C1 segment of cervical spinal cord (tissue), 14 donors: ENCODE measurements at regions not wholly inside any gene's neighbourhood (a gene's known extent, or its start where the extent isn't known, plus 50 kb on each side); places are given as distances from the start of the nearest gene placed in this dataset.
"Not testable (repeated sequence)": the region's sequence is repeated elsewhere in the genome, so short reads cannot be mapped to it uniquely, and the experiment has no call there.

ENCODE experiments used
- DNase-seq, 14 donors: peaks; one replicate each; lab custom pipeline; 2025; lab: John Stamatoyannopoulos, UW

DNA sequence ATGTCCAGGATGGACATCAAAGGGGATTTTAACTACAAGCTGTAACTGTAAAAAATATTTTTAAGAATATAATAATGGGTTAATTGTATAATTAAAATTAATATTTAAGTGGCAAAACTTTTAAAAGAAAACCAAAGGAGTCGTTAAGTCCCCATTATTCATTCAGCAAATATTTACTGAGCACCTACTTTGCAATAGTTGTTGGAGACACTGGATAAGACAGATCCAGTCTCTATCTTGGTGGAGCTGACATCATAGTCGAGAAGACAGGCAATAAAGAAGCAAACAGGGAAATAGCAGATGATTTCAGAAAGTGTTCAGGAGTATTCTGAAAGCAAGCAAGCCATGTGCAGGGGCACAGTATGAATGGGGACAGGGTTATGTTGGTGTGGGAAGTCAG is 137.0 kb downstream of the CEBPB start:
- DNase-seq: no peak

- DNase-seq: no peak
These were observed 137.8 kb downstream of the CEBPB start for GRCh38 chr20:50328222-50328979.

GRCh38 chr20:50328996-50329898 is 138.6 kb downstream of the CEBPB start:
- DNase-seq: no peak

- DNase-seq: no peak
These were observed 139.4 kb downstream of the CEBPB start for GRCh38 chr20:50329981-50330503.

DNA sequence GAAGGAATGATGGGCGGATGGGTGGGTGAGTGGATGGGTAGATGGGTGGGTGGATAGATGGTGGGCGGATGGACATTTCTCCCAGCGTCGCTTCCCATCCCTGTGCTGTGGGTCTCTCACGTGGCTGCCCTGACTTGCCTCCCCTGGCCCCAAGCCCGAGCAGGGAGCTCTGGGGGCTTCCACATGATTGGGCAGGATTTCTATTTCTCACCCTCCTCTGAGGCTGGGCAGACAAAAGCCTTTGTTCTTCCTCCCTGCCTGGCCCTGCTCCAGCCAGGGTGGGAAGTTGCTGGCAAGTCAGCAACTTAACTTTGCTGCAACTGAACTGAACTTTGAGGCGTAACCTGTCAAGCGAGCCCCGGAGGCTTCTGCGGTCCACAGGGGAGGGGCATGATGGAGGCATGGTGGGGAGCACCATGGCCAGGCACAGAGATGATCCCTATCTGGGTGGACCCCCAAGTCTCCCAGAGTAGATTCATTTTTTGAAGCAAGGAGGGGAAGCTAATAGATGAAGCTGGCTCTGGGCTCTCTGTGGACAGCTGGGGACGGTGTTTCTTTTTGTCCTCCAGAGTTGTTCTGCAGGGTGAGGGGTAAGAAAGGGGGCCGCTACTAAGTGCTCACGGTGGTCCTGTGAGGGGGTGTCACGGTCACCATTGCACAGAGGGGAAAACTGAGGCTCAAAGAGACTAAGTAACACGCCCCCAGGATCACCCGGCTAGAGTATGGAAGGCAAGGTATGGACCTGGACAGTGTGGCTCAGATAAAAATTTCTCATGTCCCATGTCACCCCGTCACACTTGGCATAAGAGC is 140.1 kb downstream of the CEBPB start:
- peak in 2 of 14 donors; percentile 15 to 23 for DNase-seq

- no peak for DNase-seq
These were observed 141.1 kb downstream of the CEBPB start for GRCh38 chr20:50331469-50332363.

DNA sequence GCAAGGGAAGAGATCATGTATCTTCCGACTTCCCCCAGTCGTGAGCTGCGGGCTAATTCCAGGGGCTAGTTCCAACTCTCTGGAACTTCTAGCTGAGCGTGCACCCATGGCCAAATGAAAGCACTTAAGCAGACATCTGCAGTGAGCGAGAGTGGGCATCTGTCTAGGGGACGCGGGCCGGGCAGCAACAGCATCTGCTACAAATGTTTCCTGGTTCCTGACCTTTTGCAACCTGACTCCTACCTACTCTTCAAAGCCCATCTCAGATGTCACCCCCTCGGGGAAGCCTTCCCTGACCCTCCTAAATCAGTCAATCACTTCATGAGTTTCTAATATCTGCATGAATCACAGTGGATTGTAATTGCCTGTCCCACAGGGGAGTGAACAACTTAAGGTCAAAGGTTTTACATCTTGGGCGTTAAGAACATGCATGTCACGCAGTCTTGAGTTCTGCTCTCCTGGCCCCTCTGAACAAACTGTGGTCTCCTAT is 141.9 kb downstream of the CEBPB start:
- DNase-seq: no peak

- DNase-seq: no peak
These were observed 142.6 kb downstream of the CEBPB start for GRCh38 chr20:50333131-50333670.

- no peak for DNase-seq
These were observed 143.2 kb downstream of the CEBPB start for GRCh38 chr20:50333812-50334211.

DNA sequence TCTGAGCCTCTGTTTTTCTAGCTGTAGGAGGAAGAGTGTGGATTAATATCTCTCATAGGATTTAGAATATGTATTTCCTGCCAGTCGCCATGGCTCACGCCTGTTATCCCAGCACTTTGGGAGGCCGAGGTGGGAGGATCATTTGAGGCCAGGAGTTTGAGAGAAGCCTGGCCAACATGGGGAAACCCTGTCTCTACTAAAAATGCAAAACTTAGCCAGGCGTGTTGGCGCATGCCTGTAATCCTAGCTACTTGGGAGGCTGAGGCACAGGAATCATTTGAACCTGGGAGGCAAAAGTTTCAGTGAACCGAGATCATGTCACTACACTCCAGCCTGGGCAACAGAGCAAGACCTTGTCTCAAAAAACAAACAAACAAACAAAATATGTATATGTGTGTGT is 143.9 kb downstream of the CEBPB start:
- not testable (repeated sequence) for DNase-seq

DNA sequence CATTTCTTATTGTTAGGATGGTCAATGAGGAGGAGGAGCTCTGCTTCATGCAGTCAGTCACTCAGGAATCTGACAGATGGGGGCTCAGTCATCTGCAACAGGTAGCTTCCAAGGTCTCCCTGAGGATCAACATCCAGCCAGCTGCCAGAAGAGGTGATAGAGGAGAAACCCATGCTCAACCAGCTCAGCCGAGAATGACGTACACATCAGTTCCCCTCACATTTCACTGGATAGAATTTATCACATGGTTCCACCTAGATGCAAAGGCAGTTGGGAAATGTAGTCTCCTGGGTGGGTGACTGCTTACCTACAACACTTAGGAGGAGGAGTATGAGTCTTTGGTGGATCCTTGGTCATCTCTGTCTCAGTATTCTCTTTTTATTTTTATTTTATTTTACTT is 144.5 kb downstream of the CEBPB start:
- DNase-seq: no peak

DNA sequence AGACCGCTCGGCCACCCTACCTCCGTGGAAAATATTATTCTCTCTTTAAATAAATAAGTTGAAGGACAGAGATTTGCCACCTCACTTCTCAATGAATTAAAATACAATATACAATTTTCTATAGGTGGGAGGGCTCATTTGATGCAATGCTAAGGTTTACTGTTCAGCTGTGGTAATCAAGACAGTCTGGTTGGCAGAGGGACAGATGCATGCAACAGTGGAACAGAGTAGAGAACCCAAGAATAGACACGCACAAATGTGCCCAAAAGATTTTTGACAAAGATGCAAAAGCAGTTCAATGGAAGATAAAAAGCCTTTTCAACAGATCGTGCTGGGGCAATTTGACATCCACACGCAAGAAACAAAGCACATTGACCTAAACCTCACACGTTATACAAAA is 145.2 kb downstream of the CEBPB start:
- DNase-seq: no peak

DNA sequence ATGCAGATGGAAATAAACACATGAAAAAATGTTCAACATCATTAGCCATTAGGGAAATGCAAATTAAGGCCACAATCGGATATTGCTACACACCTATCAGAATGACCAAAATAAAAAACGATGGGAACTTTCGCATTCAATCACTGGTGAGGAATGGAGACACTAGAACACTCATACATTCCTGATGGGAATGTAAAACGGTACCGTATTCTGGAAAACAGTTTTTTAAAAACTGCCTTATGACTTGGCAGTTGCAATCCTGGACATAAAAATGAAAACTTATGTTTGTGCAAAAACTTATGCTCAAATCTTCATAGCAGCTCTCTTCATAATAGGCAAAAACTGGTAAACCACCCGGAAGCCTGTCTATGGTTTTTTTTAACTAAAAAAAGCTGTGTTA is 146.0 kb downstream of the CEBPB start:
- no peak for DNase-seq

DNA sequence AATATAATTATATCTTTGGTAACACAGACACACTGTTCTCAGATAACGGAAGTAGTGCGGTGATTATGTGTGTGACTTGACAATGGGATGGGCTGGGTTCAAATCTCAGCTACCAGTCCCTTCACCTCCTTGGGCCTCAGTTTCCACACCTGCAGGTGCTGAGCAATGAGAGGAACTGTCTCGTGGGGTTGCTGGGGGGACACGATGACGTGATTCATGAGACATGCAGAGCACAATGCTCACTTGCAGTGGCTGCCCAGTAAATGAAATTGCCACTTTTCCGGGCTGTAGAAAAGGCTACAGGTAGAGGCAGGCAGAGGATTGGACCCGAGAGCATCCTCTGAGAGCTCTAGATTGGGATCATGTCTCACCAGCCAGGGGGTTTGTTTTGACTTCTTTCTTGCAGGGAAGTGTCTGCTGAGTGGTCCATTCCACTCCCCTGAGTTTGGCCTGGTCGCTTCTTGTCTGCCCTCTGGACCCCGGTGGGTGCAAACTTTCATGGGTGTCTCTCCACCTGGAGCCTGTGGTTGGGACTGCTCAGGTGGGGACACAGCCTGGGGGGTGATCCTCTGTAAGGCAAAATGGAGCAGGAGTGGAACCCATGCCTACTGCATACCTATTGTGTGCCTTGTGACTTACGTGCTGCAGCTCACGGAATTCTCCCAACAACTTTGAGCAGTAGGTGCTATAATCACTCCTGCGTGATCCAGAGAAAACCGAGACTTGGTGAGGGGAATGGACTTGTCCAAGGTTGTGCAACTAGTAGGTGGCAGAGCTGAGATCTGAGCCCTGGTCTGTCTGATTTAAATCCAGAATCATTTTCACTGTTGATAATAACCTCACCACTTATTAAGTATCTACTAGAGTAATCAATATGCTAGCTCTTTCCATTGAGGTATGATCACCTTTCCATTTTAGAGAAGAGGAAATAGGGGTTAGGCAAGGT is 147.2 kb downstream of the CEBPB start:
- no peak for DNase-seq

- peak in 8 of 14 donors; percentile 32 to 75 (median 55) for DNase-seq
These were observed 148.1 kb downstream of the CEBPB start for GRCh38 chr20:50338479-50339391.

DNA sequence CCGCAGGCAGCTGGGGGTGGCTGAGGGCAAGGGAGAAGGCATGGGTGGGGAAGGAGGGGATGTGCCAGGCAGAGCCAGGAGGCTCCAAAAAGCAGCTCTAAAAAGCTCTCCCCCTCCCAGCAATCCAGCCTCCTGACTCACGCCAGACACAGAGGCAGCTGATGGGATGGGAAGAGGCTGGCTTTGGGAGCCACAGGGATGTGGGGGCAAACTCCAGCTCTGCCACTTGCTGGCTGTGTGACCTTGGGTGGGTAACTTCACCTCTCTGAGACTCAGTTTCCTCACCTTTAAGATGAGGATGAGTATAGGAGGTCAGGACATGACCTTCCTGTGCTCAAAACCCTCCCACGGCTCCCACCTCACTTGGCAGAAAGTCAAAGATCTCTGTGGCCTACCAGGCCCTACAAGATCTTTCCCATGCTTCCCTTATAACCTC is 148.9 kb downstream of the CEBPB start:
- DNase-seq: peak in 4 of 14 donors; percentile 42 to 76 (median 54)

DNA sequence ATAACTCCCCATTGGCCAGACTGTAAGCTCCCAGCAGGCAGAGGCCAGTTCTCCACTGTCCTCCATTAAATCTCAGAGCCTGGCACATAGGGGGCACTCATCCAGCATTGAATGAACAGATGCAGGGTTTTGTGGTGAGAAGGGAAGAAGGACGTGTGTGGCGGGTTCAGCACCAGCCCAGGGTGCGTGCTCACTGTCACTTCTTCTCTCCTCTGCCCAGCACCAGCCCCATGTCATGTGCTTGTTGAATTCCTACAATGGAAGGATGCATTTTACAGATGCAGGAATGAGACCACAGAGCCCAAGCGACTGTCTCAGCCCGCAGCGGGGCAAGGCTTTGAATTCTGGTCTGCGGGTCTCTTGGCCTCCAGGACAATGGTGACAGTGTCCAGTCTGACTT is 149.9 kb downstream of the CEBPB start:
- no peak for DNase-seq

GRCh38 chr20:50341050-50341449 is 150.4 kb downstream of the CEBPB start:
- no peak for DNase-seq
